KMS-11 (cell line): ENCODE measurements at regions not wholly inside any gene's neighbourhood (a gene's known extent, or its start where the extent isn't known, plus 50 kb on each side); places are given as distances from the start of the nearest gene placed in this dataset.

Source experiments
- H2AFZ ChIP-seq: fragments of 200-600 bp; sonication (generic); 2 replicates; pipeline ENCODE4 v1.6.1; 2016; ENCODE audit warnings: antibody characterized with exemption, mixed run types, low read depth
- H3K27ac ChIP-seq: fragments of 200-600 bp; sonication (generic); 2 replicates; pipeline ENCODE4 v1.6.1; 2016; ENCODE audit warnings: mild to moderate bottlenecking, mixed run types
- H3K27me3 ChIP-seq: fragments of 200-600 bp; sonication (generic); 2 replicates; pipeline ENCODE4 v1.6.1; 2017; ENCODE audit warnings: mild to moderate bottlenecking, low read depth, mixed run types, moderate library complexity; ENCODE audit not compliant: insufficient read depth
- H3K36me3 ChIP-seq: fragments of 200-600 bp; sonication (generic); 2 replicates; pipeline ENCODE4 v1.6.1; 2017; ENCODE audit warnings: mild to moderate bottlenecking, mixed run types; ENCODE audit not compliant: insufficient read depth
- H3K4me1 ChIP-seq: fragments of 200-600 bp; sonication (generic); 2 replicates; pipeline ENCODE4 v1.6.1; 2016; ENCODE audit warnings: mild to moderate bottlenecking, low read depth, mixed run types; ENCODE audit not compliant: poor library complexity, severe bottlenecking
- H3K4me2 ChIP-seq: fragments of 200-600 bp; sonication (generic); 2 replicates; pipeline ENCODE4 v1.7.0; 2016; ENCODE audit warnings: mild to moderate bottlenecking, mixed run types
- H3K4me3 ChIP-seq: fragments of 200-600 bp; sonication (generic); IDR thresholded peaks from 2 replicates; pipeline ENCODE4 v1.6.1; 2017; ENCODE audit warnings: low read depth, low read length, mixed read lengths; ENCODE audit not compliant: insufficient read depth
- H3K79me2 ChIP-seq: fragments of 200-600 bp; sonication (generic); 2 replicates; pipeline ENCODE4 v1.6.1; 2016; ENCODE audit warnings: low read depth, mixed run types; ENCODE audit not compliant: insufficient read depth
- H3K9ac ChIP-seq: fragments of 200-600 bp; sonication (generic); 2 replicates; pipeline ENCODE4 v1.6.1; 2016; ENCODE audit warnings: mild to moderate bottlenecking, mixed run types
- H4K20me1 ChIP-seq: fragments of 200-600 bp; sonication (generic); 2 replicates; pipeline ENCODE4 v1.6.1; 2016; ENCODE audit warnings: mild to moderate bottlenecking, mixed run types; ENCODE audit not compliant: insufficient read depth
- TF ChIP-seq, protein P1 (sequence below): fragments of 200-600 bp; sonication (generic); conservative IDR thresholded peaks from 2 replicates; pipeline ENCODE4 v1.6.1; 2017; ENCODE audit warnings: low read depth, mild to moderate bottlenecking, antibody characterized with exemption, low read length, moderate library complexity, mixed read lengths

DNA sequence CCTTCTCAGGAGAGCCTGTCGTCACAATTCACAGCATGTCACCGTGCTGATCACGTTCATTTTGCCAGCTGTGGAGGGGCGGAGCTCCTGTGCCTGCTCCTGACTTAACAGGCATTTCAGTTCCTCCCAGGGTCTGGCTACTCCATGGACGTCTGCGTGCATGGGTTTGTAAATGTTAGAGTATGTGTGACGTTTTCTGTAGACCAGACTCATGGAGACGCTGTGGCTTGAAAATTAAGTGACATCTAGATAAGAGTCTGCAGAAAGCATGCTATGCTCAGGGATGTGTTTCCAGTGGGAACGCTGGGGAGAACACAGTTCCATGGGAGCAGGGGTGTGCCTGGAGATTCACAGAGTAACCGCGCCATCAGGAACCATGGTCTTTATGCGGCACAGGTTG, 804.0 kb downstream of the TBC1D22A start:
- Histone ChIP-seq H3K9ac (no peak overlapping the region), H3K4me1 (no peaks in the 10 kb centered on the region), H3K79me2 (no peaks in the 10 kb centered on the region), H3K27me3 (no peaks in the 10 kb centered on the region; the same call in 1 of the 2 replicates), H2AFZ (no peak overlapping the region), H3K27ac (no peak overlapping the region), H3K4me3 (no peak overlapping the region), H4K20me1 (no peaks in the 10 kb centered on the region), H3K4me2 (no peak overlapping the region), H3K36me3 (no peaks in the 10 kb centered on the region)
- TF ChIP-seq, protein P1, sequence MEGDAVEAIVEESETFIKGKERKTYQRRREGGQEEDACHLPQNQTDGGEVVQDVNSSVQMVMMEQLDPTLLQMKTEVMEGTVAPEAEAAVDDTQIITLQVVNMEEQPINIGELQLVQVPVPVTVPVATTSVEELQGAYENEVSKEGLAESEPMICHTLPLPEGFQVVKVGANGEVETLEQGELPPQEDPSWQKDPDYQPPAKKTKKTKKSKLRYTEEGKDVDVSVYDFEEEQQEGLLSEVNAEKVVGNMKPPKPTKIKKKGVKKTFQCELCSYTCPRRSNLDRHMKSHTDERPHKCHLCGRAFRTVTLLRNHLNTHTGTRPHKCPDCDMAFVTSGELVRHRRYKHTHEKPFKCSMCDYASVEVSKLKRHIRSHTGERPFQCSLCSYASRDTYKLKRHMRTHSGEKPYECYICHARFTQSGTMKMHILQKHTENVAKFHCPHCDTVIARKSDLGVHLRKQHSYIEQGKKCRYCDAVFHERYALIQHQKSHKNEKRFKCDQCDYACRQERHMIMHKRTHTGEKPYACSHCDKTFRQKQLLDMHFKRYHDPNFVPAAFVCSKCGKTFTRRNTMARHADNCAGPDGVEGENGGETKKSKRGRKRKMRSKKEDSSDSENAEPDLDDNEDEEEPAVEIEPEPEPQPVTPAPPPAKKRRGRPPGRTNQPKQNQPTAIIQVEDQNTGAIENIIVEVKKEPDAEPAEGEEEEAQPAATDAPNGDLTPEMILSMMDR, result no peak

DNA sequence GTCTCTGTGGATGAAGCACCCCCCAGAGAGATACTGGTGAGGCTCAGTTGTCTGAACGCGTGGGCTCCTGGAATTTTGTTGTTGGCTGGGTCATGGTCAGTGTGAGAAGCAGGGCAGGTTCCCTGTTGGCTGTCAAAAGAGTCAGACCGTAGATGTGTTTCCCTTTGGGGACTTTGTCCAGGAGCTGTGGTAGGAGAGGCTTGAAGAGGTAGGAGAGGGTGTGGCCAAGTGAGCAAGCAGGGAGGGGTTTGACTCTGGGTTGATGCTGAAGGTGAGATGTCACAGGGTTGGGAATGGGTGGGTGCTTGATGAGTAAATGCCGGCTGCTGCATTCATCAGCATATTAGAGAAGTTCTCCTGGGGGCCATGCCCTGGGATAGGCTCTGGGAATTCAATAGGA, 803.2 kb downstream of the TBC1D22A start:
- Histone ChIP-seq H3K4me1 (no peaks in the 10 kb centered on the region), H3K79me2 (no peaks in the 10 kb centered on the region), H3K36me3 (no peaks in the 10 kb centered on the region), H3K9ac (no peak overlapping the region), H3K27ac (no peak overlapping the region), H4K20me1 (no peaks in the 10 kb centered on the region), H3K4me2 (no peak overlapping the region), H2AFZ (no peak overlapping the region), H3K4me3 (no peak overlapping the region), H3K27me3 (no peaks in the 10 kb centered on the region; the same call in 1 of the 2 replicates)
- TF ChIP-seq, protein P1, result no peak

DNA sequence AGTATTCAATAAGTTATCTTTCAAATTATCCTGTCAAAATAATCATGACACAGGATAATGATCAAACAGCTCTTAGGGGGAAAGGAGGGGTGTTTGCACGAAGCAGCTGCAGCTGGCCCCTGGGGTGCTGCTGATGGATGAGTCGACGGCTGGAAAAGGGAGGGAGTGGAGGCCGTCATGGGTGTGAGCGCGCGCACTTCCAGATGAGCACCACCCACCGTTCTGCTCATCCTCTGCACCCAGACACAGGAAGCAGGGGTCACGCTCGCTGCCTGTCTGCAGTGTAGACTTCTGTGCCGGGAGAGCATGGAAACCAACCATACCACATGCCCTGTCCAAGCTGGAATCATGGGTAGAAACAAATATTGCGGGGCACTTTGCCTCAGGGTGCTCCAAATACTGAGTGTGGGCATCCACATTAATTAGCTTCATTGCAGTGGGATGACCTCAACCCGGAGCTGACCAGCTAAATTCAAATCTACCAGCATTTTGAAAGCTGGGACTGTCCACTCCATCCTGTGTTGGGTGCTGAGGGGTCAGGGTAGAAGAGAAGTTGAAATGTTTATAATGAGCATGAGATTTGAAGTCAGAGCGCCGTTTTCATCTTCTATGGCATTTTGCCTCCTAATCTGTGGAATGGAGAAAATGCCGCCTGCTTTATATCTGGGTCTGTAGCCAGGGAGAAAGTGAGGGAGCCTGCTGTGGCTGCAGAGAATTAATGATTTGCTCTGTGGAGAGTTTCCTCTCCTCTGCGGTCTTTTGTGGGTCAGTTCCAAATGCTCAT, 802.4 kb downstream of the TBC1D22A start:
- H3K27ac ChIP-seq, result no peak overlapping the region
- no peak overlapping the region for H3K4me3 ChIP-seq
- TF ChIP-seq, protein P1, result no peak
- no peaks in the 10 kb centered on the region; the same call in 1 of the 2 replicates for H3K27me3 ChIP-seq
- H3K9ac ChIP-seq, result no peak overlapping the region
- no peaks in the 10 kb centered on the region for H3K36me3 ChIP-seq
- no peaks in the 10 kb centered on the region for H3K79me2 ChIP-seq
- H3K4me2 ChIP-seq, result no peak overlapping the region
- no peaks in the 10 kb centered on the region for H3K4me1 ChIP-seq
- H2AFZ ChIP-seq, result no peak overlapping the region
- no peaks in the 10 kb centered on the region for H4K20me1 ChIP-seq

DNA sequence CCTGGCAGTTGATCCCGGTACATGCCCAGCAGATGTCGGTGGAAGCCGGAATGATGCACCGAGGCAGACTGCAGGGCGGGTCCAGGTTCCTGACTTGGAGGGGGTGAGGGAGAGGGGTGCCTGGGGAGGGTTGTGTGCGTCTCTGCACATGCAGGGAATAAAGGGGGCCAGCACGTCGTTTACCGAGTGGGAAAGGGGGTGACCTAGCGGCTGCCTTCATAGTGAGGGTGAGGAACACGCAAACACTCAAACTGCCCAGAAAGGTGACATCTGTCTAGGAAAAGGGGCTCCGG, 801.7 kb downstream of the TBC1D22A start:
- no peaks in the 10 kb centered on the region for H3K36me3 ChIP-seq
- TF ChIP-seq, protein P1, result no peak
- no peaks in the 10 kb centered on the region for H4K20me1 ChIP-seq
- H3K4me2 ChIP-seq, result no peak overlapping the region
- H3K27me3 ChIP-seq, result no peaks in the 10 kb centered on the region; the same call in 1 of the 2 replicates
- H3K4me3 ChIP-seq, result no peak overlapping the region
- no peak overlapping the region for H2AFZ ChIP-seq
- H3K4me1 ChIP-seq, result no peaks in the 10 kb centered on the region
- H3K79me2 ChIP-seq, result no peaks in the 10 kb centered on the region
- H3K9ac ChIP-seq, result no peak overlapping the region
- no peak overlapping the region for H3K27ac ChIP-seq
